Stomach (tissue), 4 donors: ENCODE measurements at regions not wholly inside any gene's neighbourhood (a gene's known extent, or its start where the extent isn't known, plus 50 kb on each side); places are given as distances from the start of the nearest gene placed in this dataset.

ENCODE experiments used
- EP300 ChIP-seq: sonication (generic); formaldehyde crosslinking; IDR thresholded peaks from one replicate; pipeline ENCODE4 v1.6.1; 2017; ENCODE audit warnings: antibody characterized with exemption
- POLR2A ChIP-seq, 4 donors: fragments of 450-650 bp; IDR thresholded peaks; one replicate each; pipeline ENCODE4 v1.6.1; 2016; ENCODE audit warnings: antibody characterized with exemption in 4 of 4, control low read depth in 2 of 4, mild to moderate bottlenecking in 1 of 4, moderate library complexity in 1 of 4
- POLR2AphosphoS5 ChIP-seq, 3 donors: sonication (generic); formaldehyde crosslinking; IDR thresholded peaks; one replicate each; pipeline ENCODE4 v1.6.1; 2016; ENCODE audit warnings: antibody characterized with exemption in 3 of 3
- TF ChIP-seq, protein P1 (sequence below), 7 experiments: fragments of 450-650 bp in 4 of 7; fragments of 200-600 bp in 3 of 7; sonication (generic) in 3 of 7; IDR thresholded peaks; one replicate each; pipeline ENCODE4 v1.5.1; 2016 to 2019; ENCODE audit warnings: antibody characterized with exemption in 7 of 7, control low read depth in 2 of 7, mild to moderate bottlenecking in 1 of 7

DNA sequence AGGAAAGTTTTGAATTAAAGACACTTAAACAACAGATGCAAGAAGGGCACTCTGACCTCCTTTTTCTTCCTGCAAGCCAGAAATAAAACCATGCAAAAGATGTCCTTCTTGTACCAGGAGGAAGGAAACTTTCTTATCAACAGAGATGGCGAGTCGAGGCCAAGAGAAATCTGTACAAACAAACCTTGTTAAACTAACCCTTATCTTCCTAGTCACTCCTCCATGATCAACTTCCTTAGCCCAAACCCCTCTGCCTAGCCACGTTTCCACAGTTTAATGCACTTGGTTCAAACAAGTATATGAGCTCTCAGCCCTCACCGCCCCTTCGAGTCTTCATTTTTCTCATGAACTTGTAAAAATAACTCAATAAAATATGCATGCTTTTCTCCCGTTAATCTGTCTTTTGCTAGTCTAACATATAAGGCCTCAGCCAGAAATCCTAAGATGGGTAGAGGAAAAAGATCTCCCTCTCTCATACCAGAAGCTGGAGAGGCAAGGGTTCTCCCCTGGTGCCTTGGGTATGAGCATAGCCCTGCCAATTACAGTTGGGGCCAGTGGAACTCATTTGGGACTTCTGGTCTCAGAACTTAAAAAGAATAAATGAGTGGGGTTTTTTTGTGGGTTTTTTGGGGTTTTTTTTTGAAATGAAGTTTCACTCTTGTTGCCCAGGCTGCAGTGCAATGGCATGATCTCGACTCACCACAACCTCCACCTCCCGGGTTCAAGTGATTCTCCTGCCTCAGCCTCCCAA is 141.7 kb upstream of the SOD1 start:
- TF ChIP-seq POLR2AphosphoS5 (IDR thresholded peaks at IDR 0.05) (no peak), EP300 (no peak), POLR2A (IDR thresholded peaks at IDR 0.05) (no peak)
- TF ChIP-seq, protein P1, sequence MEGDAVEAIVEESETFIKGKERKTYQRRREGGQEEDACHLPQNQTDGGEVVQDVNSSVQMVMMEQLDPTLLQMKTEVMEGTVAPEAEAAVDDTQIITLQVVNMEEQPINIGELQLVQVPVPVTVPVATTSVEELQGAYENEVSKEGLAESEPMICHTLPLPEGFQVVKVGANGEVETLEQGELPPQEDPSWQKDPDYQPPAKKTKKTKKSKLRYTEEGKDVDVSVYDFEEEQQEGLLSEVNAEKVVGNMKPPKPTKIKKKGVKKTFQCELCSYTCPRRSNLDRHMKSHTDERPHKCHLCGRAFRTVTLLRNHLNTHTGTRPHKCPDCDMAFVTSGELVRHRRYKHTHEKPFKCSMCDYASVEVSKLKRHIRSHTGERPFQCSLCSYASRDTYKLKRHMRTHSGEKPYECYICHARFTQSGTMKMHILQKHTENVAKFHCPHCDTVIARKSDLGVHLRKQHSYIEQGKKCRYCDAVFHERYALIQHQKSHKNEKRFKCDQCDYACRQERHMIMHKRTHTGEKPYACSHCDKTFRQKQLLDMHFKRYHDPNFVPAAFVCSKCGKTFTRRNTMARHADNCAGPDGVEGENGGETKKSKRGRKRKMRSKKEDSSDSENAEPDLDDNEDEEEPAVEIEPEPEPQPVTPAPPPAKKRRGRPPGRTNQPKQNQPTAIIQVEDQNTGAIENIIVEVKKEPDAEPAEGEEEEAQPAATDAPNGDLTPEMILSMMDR (IDR thresholded peaks at IDR 0.05), result no peak
